ENCODE measurements at regions not wholly inside any gene's neighbourhood (a gene's known extent, or its start where the extent isn't known, plus 50 kb on each side); places are given as distances from the start of the nearest gene placed in this dataset.
A peak's percentile ranks its signal among the peaks of the same experiment; 100 is the strongest.

DNA sequence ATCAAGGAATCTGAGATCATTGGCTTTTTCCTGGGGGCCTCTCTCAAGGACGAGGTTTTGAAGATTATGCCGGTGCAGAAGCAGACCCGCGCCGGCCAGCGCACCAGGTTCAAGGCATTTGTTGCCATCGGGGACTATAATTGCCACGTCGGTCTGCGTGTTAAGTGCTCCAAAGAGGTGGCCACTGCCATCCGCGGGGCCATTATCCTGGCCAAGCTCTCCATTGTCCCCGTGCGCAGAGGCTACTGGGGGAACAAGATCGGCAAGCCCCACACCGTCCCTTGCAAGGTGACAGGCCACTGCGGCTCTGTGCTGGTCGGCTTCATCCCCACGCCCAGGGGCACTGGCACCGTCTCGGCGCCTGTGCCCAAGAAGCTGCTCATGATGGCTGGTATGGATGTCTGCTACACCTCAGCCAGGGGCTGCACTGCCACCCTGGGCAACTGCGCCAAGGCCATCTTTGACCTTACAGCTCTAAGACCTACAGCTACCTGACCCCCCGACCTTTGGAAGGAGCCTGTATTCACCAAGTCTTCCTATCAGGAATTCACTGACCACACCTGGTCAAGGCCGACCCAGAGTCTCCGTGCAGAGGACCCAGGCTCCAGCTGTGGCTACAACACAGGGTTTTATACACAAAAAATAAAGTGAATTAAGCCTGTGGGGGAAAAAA, 141.8 kb downstream of the SOCS6 start:
- H3K27ac ChIP-seq: no peak overlapping the region
- no peak for TF ChIP-seq CTCF (IDR thresholded peaks at IDR 0.05)
- H3K9me3 ChIP-seq: no peaks in the 10 kb centered on the region
- no peaks in the 10 kb centered on the region for H3K27me3 ChIP-seq
- H3K4me1 ChIP-seq: peaks cover 0 to 7% of the 10 kb centered on the region in 2 donors
- intact Hi-C loops (cut with DNase I): loop anchor here in 1 of 2 donors (5.0 kb wide), 1 partner anchor 233 kb away; no protein-coding TSS in a partner anchor
- no peak overlapping the region for H3K4me3 ChIP-seq
- ATAC-seq (no peak), DNase-seq (no peak)
- no peaks in the 10 kb centered on the region for H3K36me3 ChIP-seq

DNA sequence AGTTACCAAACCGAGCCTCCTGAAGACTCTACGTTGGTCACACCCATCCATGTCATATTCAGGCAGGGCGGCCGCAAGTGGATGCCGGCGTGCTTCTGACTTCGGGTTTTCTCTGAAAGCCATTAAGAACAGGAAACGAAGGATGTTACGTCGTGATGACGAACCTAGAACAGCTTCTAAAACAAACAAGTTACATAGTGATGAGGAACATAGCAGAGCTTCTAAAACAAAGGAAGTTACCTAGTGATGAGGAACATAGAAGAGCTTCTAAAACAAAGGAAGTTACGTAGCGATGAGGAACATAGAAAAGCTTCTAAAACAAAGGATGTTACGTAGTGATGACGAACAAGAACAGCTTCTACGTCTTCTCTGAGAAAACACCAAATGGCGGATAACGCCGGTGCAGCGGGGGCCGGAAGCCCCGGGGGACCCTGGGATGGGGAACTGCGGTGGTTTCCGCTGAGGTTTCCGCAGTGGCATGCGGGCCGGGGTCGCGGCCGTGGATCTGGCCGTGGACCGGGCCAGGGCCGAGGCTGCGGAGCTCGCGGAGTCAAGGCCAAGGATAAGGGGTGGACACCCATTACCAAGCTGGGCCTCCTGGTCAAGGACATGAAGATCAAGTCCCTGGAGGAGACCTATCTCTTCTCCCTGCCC, 141.1 kb downstream of the SOCS6 start:
- H3K36me3 ChIP-seq: no peaks in the 10 kb centered on the region
- H3K4me1 ChIP-seq: peaks cover 0 to 7% of the 10 kb centered on the region in 2 donors
- peak in 1 of 4 donors; percentile 77 for DNase-seq
- H3K4me3 ChIP-seq: no peak overlapping the region
- ATAC-seq: no peak
- intact Hi-C loops (cut with DNase I): loop anchor here in 1 of 2 donors (5.0 to 10.0 kb wide), 2 partner anchors 135 to 233 kb away; no protein-coding TSS in a partner anchor
- H3K27ac ChIP-seq: no peak overlapping the region
- H3K9me3 ChIP-seq: no peaks in the 10 kb centered on the region
- no peaks in the 10 kb centered on the region for H3K27me3 ChIP-seq
- no peak for TF ChIP-seq CTCF (IDR thresholded peaks at IDR 0.05)

DNA sequence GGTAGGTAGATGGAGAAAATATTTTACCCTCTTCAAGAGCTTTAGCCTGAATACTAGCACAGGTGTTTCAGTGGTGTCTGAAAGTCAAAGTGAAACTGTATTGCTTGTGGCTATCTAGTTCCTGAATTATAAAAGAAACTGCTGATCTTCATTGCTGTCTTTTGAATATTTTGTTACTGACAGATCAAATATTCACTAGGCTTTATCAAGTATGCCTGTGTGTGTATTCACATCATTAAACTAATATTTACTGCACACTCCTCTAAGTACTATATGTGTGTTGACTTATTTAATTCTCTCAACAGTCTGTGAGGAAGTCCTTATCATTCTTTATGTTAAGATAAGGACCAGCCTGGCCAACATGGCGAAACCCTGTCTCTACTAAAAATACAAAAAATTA, 139.6 kb downstream of the SOCS6 start:
- TF ChIP-seq CTCF (IDR thresholded peaks at IDR 0.05): no peak
- Histone ChIP-seq H3K4me1 (peaks cover 0 to 10% of the 10 kb centered on the region in 2 donors), H3K27ac (peak overlapping the region in 1 of 2 donors; percentile 39), H3K4me3 (no peak overlapping the region), H3K36me3 (no peaks in the 10 kb centered on the region), H3K27me3 (no peaks in the 10 kb centered on the region), H3K9me3 (no peaks in the 10 kb centered on the region)
- intact Hi-C loops (cut with DNase I): loop anchor here in 1 of 2 donors (10.0 kb wide), 1 partner anchor 134 kb away; no protein-coding TSS in a partner anchor
- peak; percentile 83 for ATAC-seq
- no peak for DNase-seq

DNA sequence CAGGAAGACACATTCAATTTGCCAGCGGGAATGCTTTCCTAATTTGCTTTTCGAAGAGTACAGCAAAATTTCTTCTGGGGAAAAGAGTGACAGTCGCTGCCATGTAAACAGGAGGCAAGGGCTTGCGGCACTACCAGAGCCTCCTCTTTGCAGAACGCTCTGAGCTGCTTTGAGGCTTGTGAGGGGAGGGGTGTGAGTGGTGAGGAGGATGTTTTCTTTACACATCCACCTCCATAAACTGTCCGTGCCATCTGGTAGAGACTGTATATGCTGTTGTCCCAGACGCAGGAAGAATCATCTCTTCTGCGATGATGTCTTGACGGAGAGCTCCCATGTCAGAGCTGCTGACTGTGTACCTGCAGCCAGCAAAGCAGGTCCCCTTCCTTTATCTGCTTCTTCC, 138.0 kb downstream of the SOCS6 start:
- Histone ChIP-seq H3K27ac (no peak overlapping the region), H3K9me3 (no peaks in the 10 kb centered on the region), H3K4me1 (peaks cover 13 to 23% of the 10 kb centered on the region in 2 donors), H3K36me3 (no peaks in the 10 kb centered on the region), H3K27me3 (no peaks in the 10 kb centered on the region), H3K4me3 (no peak overlapping the region)
- ATAC-seq: no peak
- intact Hi-C loops (cut with DNase I): loop anchor here in 1 of 2 donors (10.0 kb wide), 1 partner anchor 132 kb away; no protein-coding TSS in a partner anchor
- TF ChIP-seq CTCF (IDR thresholded peaks at IDR 0.05): no peak
- DNase-seq: no peak

- TF ChIP-seq CTCF (IDR thresholded peaks at IDR 0.05): no peak
- DNase-seq (no peak), ATAC-seq (no peak)
- intact Hi-C loops (cut with DNase I): loop anchor here in 1 of 2 donors (10.0 kb wide), 1 partner anchor 130 kb away; no protein-coding TSS in a partner anchor
- no peak overlapping the region for H3K27ac ChIP-seq
- peaks cover 18 to 39% of the 10 kb centered on the region in 2 donors for H3K4me1 ChIP-seq
- no peaks in the 10 kb centered on the region for H3K9me3 ChIP-seq
- H3K4me3 ChIP-seq: no peak overlapping the region
- H3K27me3 ChIP-seq: no peaks in the 10 kb centered on the region
- H3K36me3 ChIP-seq: no peaks in the 10 kb centered on the region
Measured at GRCh38 chr18:70425236-70425635, 136.4 kb downstream of the SOCS6 start.

Data from left lung (tissue), 4 donors.